GM18951 (cell line): ENCODE measurements at regions not wholly inside any gene's neighbourhood (a gene's known extent, or its start where the extent isn't known, plus 50 kb on each side); places are given as distances from the start of the nearest gene placed in this dataset.
"Not testable (repeated sequence)": the region's sequence is repeated elsewhere in the genome, so short reads cannot be mapped to it uniquely, and the experiment has no call there.

Experiments used
- POLR2A ChIP-seq: IDR thresholded peaks from 4 replicates; pipeline ENCODE4 v1.6.1; 2011; ENCODE audit warnings: mild to moderate bottlenecking; ENCODE audit not compliant: insufficient read length, insufficient read depth; ENCODE audit errors: extremely low read depth
- in situ Hi-C: fragments of 300-500 bp; cut with MboI; formaldehyde crosslinking; loops from one replicate; pipeline ENCODE4 v1.12.0; 2022; ENCODE audit warnings: low sequenced_read_pairs, mixed read lengths, inconsistent platforms; ENCODE audit not compliant: unreplicated experiment

- in situ Hi-C loops, result no loop called here
- TF ChIP-seq POLR2A, result no peak
Measured at GRCh38 chr15:98546329-98546728, 102.0 kb upstream of the IGF1R start.

DNA sequence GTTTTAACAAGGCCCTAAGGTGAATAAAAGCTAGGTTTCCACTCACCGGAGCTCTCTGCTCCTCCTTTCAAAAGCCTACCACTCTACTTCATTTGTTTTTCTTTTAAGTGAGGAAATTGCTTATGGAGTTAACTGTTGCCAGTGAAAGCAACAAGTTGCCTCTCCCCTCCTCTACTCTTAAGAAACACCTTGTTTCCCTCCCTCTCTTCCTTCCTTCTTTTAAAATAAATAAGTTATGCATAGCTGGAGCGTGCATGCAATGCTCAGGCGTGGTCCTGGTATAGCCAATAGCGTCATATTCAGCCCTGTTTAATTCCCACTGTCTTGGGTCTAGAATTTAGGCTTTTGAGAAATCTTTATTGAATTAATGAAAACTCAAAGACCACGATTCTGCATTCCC is 101.1 kb upstream of the IGF1R start:
- no peak for TF ChIP-seq POLR2A
- in situ Hi-C loops, result no loop called here

DNA sequence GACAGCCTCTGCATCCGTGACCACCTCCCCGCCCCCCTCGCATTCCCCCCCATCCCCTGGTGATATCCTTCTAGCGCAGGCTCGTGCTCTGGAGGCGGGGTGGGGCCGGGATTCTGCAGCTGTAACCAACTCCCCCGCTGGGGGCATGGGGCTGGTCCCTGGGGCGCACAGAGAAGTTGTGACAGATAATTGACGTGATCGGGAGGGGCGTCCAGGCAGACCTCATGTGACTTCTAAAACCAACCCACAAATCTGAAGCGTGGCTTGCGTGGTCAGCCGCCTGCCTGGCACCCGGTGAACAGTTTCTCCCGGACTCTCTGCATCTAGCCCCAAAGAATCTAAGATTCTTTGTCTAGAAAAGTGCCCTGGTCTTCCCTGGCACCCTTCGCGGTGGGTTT is 100.6 kb upstream of the IGF1R start:
- TF ChIP-seq POLR2A, result no peak
- in situ Hi-C loops, result no loop called here

DNA sequence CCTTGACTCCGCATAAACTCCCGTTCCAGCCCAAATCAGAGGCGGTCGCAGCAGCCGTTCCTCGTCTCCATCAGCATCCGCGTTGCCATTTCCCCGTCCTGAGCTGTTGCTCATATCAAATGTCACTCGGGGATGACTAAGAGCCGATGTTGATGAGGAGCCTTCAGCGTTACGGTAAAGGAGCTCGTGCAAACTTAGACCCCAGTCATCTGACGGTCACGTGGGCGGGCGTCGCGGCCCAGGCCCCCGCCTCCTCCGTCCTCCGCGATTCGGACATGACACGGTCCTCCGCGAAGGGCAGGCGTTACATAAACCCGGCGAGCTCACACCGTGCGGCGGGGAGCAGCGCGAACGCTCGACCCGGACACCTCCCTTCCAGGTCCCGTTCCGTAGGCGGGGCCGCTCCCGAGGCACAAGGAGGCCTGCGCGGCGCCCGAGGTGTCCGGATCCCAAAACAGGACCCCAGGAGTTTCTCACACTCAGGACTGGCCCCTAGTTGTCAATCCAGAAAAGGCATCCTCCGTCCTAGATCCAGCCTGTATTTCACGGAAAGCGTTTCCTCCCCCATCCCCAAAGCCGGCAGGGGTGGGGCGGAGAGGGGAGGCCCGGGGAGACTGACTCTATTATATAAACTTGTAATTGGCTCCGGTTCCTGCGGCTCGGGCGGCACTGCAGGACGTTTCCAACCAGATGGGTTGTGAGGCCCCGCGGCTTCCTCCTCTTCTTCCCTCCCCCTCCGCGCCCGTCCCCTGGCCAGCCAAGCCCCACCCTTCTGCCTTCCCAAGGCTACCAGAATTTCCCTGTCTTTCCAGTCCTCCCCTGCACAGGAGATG is 100.0 kb upstream of the IGF1R start:
- no peak for TF ChIP-seq POLR2A
- in situ Hi-C loops, result no loop called here

- in situ Hi-C loops, result no loop called here
- TF ChIP-seq POLR2A, result no peak
Measured at GRCh38 chr15:98549003-98549402, 99.3 kb upstream of the IGF1R start.

GRCh38 chr15:98549741-98550140 is 98.6 kb upstream of the IGF1R start:
- in situ Hi-C loops, result no loop called here
- TF ChIP-seq POLR2A, result no peak

DNA sequence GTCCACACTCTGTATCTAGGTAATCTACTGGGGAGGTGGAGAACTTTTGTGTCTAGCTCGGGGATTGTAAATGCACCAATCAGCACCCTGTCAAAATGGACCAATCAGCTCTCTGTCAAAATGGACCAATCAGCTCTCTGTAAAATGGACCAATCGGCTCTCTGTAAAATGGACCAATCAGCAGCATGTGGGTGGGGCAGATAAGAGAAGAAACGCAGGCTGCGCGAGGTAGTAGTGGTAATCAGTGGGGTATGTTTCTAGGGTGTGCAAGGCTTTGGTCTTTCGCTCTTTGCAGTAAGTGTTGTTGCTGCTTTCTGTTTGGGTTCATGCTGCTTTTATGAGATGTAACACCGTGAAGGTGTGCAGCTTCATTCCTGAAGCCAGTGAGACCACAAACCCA is 98.0 kb upstream of the IGF1R start:
- in situ Hi-C loops, result not testable (repeated sequence)

DNA sequence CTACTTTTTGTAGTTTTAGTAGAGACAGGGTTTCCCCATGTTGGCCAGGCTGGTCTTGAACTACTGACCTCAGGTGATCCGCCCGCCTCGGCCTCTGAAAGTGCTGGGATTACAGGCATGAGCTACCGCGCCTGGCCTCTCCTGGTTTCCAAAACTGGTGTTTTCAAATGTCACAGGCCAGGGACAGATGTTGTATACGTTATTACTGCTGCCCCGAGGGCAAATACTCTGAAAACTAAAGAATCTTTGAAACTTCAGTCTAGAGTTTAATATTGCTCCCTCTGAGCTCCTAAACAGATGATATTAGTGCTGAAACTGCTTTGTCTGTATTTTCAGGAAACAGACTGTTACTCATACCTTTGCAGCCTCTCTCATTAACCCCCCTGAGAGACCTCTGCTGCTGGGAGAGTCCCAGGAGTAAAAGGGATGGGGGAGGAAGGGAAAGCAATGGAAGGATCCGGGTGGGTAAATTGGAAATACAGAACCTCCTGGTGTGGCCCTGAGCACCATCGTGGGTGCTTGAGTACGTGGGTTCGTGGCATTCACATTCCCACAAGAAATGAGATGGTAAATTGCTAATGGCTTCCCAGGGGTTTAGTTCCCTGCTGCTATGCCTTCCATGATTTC is 96.3 kb upstream of the IGF1R start:
- no peak for TF ChIP-seq POLR2A
- in situ Hi-C loops, result no loop called here

GRCh38 chr15:98554272-98555172 is 93.8 kb upstream of the IGF1R start:
- no peak for TF ChIP-seq POLR2A
- in situ Hi-C loops, result no loop called here

- TF ChIP-seq POLR2A, result no peak
- in situ Hi-C loops, result no loop called here
Measured at GRCh38 chr15:98555173-98555515, 93.2 kb upstream of the IGF1R start.

GRCh38 chr15:98556321-98556720 is 92.0 kb upstream of the IGF1R start:
- TF ChIP-seq POLR2A, result no peak
- in situ Hi-C loops, result no loop called here

DNA sequence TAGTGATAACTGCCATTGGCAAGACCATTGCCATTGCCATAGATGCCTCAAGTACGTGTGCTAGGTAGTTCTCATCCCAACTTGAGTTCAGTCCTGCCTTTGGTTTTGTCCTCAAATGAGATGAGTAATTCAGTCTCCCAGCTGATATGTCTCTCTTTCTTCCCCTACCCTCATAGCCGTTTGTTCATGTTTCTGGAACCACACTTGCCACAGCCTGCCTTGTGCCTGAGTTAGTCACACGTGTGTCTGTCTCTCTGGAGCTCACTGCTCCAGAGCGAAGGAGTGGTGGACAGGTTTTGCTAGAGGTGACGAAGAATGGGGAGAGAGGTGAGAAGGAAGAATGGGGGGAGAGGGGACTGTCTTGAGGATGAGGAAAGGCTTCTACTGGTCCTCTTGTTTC is 88.0 kb upstream of the IGF1R start:
- TF ChIP-seq POLR2A, result no peak
- in situ Hi-C loops, result no loop called here

DNA sequence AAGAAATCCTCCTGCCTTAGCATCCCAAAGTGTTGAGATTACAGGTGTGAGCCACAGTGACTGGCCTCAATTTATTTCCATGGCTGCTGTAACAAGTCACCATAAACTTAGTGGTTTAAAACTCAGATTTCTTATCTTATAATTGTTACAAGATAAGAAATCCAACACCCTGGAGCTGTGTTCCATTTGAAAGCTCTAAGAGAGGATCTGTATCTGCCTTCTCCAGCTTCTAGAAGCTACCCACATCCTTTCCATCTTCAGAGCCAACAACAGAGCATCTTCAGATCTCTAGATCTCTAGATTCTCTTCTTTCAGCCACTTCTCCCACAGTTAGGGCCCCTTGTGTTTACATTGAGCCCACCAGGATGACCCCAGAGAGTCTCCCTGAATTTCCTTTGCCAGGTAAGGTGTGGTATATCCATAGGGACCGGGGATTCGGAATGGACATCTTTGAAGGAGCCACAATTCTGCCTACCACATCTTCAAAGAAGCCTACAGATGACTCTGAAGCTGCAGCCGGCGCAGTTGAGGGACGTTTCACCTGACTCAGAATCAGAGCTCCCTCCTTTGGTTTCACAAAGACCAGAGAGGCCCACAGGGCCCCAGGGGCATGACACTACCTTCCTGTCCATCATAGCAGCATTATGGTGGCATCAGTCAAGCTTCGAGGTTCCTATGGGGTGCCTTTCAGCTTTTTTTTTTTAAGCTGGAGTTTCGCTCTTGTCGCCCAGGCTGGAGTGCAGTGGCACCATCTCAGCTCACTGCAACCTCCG is 87.0 kb upstream of the IGF1R start:
- no peak for TF ChIP-seq POLR2A
- in situ Hi-C loops, result no loop called here
